Stimulated activated CD4-positive, alpha-beta T cell treated with anti-CD3 and anti-CD28 coated beads, Interleukin-2, amount 100 ng/mL, for 24 hours (primary cell): ENCODE measurements at regions not wholly inside any gene's neighbourhood (a gene's known extent, or its start where the extent isn't known, plus 50 kb on each side); places are given as distances from the start of the nearest gene placed in this dataset.
"Not testable (repeated sequence)": the region's sequence is repeated elsewhere in the genome, so short reads cannot be mapped to it uniquely, and the experiment has no call there.

Experiments used
- DNase-seq, 2 donors: peaks; one replicate each; pipeline ENCODE4 v3.0.0-alpha.2; 2020

DNA sequence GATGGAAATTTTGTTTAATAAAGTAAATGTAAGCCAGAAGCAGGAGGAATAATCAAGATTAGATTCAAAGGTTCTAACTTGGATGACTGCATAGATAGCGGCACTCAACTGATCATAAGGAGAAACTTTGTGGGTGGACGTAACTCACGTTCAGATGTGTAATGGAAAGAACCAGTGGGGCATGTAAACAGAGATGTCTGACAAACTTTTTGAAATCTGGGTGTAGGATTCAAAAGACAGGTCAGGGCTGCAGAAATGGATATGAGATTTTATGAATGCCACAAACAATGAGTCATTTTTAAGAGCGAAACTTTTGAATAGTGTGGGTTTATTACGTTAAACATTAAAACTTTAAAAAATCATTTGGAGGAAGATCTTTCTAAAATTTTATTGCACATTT, 375.6 kb downstream of the GBA3 start:
- DNase-seq, result no peak

DNA sequence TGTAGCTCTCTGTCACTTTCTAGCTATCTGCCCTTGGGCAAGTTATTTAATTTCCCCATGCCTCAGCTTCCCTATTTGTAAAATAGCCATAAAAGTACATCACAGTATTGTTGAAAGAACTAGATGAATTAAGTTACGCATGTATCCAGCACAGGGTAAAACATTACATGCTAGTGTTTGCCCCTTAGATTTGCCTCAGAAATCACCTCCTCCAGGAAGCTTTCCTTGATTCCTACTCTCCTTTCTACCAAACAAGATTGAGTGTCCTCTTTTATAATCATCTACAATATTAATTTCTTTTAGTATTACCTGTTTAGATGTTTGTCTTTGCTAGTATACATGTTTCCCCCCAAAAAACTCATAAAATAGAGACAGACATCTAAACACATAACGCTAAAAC, 369.5 kb downstream of the GBA3 start:
- no peak for DNase-seq

DNA sequence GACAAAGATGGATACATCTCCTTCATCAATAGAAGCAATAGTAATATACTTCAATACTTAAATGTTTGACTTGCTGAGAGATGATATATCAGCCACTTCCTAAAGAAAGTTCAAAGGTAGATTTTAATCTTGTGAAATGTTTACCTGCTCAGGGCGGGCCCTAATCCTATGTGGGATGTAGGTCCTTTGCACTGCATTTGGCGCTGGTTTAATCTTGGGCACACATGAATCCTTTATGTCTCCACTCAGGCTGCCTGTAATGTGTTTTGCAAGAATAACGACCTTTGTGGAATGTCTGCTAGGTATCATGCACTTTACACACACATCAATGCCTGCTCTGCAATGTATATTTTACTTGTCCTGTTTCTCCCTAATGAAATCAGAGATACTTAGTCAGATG, 368.7 kb downstream of the GBA3 start:
- DNase-seq, result no peak

DNA sequence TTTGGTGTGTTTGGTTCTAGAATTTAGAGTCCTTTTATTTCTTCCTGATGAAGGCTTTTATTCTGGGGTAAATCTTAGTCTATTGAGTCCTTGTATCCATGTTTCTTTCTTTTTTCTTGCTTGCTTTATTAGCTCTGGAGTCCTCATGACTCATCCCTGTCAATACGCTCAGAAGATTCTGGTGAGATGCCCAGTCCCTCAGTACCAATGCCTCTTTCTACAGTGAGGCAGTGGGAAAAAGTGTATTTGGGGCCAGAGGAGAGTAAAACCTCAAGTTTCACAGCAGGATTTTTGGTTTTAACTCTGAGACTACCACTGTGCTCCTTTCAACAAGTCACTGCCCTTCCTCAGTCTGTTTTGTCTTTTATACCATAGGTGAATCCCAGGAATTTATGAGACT, 368.0 kb downstream of the GBA3 start:
- no peak for DNase-seq

DNA sequence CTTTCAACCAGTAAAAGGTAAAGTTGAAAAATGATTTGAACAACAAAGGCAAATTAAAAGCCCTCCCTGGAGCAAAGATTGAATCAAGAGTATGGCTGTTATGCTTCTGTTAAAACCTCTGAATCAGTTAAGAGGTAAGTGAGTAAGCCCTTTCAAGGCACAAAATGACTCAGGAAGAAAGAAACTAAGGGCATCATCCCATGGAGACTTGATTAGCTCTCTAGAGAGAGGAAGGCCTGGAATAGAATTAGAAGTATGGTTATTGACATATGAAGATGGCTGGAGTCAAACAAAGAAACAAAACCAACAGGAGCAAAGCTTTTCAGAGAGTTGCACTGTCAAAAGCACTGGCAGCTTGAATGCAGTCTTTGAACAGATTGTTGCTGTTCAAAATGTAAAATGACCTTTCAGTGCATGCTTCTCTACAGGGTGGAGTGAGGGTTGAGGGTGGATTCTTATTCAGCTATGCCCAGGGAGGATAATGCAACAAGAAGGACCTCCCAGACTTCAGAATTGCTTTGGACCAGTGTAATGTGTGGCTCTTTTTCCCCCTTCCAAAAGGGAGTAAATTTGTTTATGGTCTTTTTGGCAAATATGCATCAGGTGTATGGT, 365.5 kb downstream of the GBA3 start:
- no peak for DNase-seq

DNA sequence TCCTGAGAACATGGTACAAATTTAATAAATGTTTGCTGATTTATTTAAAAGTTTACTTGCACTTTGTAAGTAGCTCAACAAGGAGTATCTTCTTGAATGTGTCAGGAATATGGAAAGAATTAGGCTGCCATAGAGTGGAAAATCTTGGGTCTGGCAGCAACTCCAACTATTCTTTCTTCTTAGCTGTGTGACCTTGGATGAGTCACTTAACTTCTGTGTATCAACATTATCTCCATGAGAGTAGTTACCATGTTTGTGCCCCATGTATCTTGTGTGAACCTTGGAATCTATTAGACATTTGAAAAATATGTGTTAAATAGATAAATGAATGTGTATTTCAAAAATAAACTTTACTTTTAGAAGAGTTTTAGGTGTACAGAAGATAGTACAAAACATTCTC, 348.8 kb downstream of the GBA3 start:
- DNase-seq, result no peak

DNA sequence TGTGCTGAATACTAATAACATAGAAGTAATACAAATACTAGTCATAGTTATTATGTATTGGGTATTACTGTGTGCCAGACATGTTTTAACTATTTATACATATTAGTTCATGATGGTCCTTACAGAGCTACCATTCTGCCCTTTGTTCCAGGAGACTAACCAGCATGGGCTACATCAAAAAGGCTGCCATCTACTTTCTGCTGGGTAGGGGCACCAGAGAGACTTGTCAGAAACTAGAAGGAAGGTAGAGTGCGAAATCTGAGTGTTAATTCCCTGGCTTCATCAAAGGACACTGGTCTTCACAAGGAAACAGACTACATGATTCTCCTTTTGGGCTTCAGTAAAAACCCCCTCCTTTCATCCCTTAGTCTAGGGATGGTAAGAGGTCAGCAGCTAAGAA, 347.8 kb downstream of the GBA3 start:
- no peak for DNase-seq

DNA sequence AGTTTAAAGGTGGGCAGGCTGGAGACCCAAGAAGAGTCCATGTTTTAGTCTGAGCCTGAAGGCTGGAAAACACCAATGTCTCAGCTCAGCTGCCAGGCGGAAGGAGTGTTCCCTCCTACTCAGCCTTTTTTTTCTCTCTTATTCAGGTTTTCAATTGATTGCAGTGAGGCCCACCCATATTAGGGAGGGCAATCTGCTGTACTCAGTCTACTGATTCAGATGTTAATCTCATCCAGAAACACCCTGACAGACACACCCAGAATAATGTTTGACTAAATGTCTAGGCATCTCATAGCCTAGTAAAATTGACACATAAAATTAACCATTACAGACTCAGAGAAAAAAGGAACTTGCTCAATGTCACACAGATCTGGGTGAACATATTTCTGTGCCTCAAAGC, 347.1 kb downstream of the GBA3 start:
- no peak for DNase-seq

DNA sequence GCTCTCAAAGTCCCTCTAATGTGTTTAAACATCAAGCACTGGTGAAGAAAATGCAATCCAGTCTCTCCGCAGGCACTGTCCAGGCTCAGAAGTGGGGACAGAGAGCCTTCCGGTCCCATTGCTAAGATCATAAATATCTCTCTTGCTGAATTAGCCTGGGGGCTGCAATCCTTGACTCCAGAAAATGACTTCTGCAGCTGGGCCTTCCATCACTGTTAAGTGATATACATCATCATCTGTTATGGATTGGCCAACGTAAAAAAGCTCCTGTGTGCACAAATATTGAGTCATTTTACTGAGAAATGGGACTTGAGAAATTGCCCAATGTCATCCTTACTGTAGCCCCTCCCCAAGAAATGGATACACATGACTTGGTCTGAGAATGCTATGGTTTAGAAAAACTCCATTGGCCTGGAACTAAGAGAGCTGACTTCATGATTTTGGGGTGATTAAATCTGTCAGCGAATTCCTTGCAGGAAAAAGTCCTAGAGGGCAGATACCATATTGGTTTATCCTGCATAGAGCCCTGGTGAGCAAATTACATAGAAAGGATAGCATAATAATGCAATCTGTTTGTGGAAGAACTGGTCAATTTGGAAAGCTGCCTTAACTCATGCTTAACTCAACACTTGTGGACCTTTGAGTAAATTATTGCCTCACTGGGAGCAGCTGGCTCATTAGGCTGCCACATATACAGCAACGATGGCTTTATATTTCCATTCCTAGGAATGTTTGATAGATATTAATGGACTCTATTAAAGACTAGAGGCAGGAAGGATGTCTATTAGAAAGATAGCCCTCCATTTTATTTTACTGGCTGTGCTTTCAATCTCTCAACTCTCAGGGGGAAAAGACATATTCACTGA, 346.1 kb downstream of the GBA3 start:
- DNase-seq, result no peak

DNA sequence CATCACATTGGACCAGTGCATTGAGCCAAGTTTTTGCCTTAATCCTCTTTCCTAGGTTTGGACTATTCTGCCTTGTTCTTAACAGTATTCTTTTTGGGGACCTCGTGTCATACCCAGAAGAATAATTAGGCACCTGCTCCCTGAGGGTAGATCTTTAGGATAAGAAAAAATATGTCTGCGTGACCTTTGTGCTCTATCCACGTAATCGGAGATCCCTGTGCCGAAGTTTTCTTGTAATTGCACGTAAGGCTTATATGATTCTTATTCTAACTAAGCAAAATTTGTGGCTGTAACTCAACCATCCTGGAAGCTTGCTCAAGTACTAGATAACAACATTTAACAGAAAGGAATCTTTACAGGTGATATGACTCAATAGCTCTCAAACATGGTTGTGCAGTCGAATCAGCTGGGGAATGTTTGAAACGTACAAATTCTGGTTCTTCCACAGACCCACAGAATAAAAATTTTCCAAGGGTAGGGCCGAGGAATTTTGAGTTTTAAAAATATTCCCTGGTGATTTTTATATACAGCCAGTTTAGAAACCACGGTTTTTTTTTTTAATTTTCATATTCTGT, 344.3 kb downstream of the GBA3 start:
- no peak for DNase-seq

DNA sequence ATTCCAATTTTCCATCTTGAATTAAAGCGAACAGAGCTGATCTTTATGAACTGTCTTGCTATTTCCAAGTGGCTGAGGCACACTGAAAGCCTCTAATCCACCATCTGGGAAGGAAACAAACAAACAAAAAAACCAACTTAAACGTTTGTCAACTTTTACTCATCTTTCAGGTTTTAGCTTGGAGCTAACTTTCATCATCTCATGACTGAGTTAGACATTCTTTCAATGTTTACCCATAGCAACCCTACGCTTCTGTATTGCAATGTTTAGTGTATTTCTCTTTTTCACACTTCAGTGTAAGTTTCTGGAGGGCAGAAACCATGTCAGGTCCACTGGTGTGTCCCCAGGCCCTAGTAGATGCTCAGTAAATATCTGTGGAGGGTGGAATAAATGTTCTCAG, 343.8 kb downstream of the GBA3 start:
- no peak for DNase-seq

DNA sequence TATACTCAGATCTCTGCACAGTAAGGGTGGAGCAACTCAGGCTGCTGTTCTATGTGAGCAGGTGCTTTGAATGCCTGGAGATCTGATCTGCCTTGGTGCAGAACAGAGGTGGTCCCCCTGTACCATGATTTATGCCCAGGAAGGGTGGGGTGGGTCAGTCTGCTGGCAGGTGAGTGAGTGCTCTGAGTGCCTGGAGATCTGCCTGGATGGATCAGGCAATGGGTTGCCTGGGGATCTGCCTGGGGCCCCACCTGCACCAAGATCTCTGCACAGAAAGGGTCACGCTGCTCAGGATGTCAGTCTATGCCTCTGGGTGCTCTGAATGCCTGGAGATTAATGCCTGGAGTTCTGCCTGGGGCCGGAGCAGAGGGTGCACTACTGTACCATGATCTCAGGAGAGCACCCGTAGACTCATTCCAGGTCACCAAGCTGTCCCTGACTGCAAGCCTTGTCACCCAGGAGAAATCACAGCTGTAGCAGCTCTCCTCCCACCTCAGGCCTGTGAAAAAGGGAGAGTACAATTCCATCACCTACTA, 342.9 kb downstream of the GBA3 start:
- no peak for DNase-seq

DNA sequence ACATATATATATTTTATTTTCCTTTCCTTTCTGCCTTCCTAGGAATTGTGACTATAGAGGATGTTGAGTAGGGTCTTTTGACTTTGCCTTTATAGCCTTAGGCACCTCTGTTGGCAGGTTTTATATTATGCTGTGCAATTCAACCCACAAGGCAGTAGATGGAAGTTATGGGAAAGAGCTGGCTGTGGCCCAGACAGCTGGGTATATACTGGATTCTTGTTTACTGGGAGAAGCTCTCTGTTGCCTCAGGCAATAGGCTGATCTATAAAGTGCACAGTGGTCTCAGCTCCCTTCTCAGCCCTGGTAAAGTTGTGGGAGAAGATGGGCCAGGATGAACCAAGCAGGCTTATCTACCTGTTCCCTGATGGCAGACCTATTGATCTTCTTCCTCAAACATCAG, 342.0 kb downstream of the GBA3 start:
- DNase-seq, result no peak

DNA sequence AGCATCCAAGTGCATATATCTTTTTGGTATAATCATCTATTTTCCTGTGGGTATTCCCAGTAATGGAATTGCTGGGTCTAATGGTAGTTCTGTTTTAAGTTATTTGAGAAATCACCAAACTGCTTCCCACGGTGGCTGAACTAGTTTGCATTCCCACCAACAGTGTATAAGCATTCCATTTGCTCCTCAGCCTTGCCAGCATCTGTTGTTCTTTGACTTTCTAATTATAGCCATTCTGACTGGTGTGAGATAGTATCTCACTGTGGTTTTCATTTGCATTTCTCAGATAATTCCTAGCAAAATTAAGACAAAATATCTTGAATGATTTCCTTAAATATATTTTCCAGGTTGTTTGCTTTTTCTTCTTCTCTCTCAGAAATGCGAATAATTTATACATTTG, 341.1 kb downstream of the GBA3 start:
- DNase-seq, result no peak

DNA sequence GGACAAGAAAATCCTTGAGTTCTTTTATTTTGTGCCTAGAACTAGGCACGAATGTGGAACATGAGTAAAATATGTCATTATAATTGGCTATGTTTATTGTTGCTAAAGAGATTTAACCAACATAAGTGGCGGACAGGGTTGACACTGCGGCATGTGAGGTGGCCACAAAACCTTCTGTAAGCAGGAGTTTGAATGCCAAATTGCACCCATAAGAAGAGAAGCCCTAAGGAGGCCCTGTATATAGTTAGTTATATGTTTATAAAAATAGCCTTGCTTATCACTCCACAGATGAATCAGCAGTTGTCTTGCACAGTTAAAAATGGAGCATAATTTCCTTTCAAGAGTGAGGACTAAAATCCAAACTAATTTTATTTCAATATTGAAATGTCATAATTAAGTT, 336.1 kb downstream of the GBA3 start:
- no peak for DNase-seq

DNA sequence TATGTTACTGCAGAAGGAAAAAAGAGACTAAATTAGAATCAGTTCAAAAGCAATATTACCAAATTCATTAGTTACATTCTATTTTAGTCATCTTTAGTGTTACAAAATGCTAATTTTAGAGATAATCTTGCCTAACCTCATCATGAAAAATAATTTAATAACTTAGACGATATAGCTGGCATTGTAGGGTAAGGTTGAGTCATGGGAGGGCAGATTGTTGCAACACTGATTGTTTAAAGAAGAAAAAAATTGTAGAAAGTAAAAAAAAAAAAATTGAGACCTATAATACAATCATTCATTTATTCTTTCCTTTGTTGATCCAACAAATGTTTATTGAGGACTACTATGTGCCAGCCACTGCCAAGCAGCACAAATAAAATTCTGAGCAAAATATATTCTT, 330.9 kb downstream of the GBA3 start:
- no peak for DNase-seq

DNA sequence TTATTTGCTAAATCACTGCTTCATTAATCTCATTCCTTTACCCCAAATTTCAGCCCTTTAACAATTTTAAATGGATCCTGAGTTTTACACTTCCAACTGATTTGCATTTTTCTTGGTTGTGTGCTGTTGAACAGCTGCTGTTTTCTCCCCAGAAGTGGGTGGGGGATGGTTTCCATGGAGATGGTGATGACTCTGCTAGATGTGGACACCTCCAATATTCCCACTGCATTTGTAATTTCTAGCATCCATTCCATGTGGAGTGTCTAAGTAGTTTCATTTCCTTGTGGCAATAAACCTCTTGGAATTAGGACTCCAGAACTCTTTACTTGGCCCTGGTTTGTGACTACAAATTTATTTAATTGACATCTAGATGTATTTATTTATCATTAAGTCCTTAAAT, 330.4 kb downstream of the GBA3 start:
- DNase-seq, result no peak

DNA sequence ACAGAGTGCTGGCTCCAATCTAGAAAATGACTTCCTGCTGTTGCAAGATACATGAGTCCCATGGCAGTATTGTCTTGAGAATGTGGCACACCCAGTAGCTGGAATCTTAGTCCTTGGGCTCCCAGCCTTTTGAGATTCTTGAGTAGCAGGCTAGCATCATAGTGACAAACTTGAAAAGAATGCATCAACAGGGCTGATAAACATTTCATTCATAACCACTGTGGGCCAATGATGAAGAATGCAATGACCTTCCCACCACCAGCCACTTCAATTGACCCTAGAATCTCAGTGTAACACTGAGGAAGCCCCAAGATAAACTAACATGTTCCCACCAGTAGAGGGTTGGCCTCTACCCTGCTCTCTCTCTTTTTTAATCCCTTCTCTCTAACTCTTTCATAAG, 329.3 kb downstream of the GBA3 start:
- no peak for DNase-seq

DNA sequence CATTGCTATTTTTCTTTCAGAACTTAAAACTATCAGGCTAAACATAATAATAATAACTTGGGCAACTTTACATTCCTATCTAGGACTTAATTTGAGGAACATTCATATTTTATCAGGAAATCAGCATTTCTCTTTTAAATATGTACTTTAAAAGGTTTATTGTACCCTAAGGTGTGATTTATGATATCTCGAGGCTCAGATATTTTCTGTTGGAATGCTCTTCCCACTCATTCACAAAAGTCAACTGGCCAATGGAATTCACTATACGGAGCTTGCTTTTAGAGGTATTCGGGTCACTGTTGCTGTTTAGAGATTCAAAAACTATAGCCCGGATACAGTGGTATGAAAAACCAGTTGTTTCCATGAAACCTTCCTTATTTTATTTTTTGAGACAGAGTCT, 328.3 kb downstream of the GBA3 start:
- DNase-seq, result no peak

DNA sequence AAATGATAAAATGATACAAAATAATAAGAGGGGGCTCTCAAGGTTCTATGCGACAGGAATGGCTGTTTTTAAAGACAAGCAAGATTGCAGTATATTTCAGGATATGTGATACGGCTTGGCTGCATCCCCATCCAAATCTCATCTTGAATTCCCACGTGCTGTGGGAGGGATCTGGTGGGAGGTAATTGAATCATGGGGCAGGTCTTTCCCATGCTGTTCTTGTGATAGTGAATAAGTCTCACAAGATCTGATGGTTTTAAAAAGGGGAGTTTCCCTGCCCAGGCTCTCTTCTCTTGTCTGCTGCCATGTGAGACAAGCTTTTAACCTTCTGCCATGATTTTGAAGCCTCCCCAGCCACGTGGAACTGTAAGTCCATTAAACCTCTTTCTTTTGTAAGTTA, 327.7 kb downstream of the GBA3 start:
- not testable (repeated sequence) for DNase-seq

DNA sequence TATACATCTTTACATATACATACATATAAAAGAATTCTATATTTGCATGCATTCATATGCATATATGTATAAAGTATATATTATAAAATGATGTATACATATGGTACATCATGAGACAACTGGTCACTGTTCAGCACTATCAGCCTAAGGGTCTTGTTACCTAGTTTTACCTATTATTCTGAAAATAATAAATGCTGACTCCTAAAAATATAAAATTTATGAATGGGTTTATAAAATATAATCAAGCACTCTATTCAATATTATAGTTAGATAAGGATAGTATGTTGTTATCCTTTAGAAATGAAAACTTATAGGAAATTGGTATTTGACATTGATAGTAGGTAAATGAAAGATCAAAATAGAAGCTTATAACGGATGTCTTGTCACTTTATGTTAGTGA, 324.2 kb downstream of the GBA3 start:
- DNase-seq, result no peak

DNA sequence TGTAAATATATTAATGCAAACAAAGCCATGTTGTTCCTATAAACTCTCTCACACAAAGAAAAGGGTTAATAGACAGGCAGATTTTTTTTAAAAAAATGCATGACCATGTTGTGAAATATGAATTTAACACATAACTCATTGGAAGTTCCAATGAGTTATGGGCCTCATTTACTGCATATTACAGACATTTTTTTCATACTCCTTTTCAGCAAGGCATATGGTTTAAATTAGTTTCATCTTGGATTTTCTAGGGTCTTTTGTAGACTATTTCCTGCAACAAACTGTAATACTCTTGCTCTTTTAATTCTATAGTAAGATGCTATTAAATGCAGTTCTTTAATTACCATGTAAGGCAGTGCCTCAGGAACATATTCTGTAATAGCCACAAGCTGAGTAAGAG, 323.1 kb downstream of the GBA3 start:
- DNase-seq, result no peak

DNA sequence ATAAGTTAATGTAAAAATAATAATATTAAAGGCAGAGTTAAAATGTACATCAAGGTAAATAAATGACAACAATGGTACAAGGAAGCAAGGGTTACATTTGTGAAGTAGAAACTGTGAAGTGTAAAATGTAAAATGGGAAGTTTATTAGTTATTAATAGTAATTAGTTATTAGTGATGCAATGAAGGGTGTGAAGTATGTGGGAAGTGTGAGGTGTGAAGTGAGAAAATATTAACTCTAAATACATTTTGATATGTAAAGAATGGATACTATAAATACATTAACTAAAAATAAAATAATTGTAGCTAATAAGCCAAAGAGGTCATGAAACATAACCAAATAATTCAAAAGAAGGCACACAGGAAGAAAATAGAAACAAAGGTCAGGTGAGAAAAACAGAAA, 316.4 kb downstream of the GBA3 start:
- no peak for DNase-seq

DNA sequence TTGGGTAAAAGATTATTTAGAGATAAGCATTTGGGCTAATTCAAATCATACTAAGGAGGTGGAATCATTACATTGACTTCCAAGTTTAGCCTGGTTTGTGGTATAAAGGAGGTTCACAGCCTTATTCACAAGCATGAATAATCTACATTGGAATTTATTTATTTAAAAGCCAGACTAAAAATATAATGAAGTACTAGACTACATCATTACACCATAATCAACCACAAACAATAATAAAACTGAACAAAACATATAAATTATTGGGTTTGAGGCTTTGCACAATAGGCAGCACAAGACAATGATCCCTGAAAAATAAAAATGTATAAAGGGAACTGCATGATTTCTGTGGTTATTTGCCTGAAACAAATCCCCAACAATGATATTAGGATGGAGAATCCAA, 314.0 kb downstream of the GBA3 start:
- no peak for DNase-seq
